Hepatocyte (in vitro differentiated cells): ENCODE measurements at regions not wholly inside any gene's neighbourhood (a gene's known extent, or its start where the extent isn't known, plus 50 kb on each side); places are given as distances from the start of the nearest gene placed in this dataset.

Experiments used
- EZH2phosphoT487 ChIP-seq: fragments of 200-600 bp; sonication (generic); IDR thresholded peaks from one replicate; pipeline ENCODE4 v1.6.1; 2018; ENCODE audit warnings: antibody characterized with exemption, mild to moderate bottlenecking, low read depth, moderate library complexity; ENCODE audit not compliant: unreplicated experiment, severe bottlenecking
- TF ChIP-seq, protein P1 (sequence below): fragments of 200-600 bp; sonication (generic); IDR thresholded peaks from 2 replicates; pipeline ENCODE4 v1.5.1; 2016; ENCODE audit warnings: antibody characterized with exemption, mild to moderate bottlenecking; ENCODE audit not compliant: poor library complexity

DNA sequence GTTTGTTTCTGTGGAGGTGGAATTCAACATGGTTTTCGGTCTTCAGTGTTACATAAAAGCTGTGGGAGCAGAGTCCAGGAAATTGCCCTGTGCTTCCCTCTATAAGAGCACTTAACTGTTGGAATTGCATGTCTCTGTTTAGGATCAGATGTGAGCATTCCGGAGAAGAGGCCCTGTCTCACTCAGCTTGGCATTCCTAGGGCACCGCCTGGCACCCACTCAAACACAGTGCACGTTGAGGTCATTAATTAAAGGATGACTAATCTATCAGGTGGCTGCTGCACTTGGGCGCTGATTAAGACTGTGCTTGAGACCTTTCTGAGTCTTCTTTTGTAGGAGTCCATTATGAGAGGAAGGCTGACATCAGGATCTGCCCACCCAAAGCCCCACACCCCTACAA, 82.8 kb upstream of the VIPR2 start:
- TF ChIP-seq, protein P1, sequence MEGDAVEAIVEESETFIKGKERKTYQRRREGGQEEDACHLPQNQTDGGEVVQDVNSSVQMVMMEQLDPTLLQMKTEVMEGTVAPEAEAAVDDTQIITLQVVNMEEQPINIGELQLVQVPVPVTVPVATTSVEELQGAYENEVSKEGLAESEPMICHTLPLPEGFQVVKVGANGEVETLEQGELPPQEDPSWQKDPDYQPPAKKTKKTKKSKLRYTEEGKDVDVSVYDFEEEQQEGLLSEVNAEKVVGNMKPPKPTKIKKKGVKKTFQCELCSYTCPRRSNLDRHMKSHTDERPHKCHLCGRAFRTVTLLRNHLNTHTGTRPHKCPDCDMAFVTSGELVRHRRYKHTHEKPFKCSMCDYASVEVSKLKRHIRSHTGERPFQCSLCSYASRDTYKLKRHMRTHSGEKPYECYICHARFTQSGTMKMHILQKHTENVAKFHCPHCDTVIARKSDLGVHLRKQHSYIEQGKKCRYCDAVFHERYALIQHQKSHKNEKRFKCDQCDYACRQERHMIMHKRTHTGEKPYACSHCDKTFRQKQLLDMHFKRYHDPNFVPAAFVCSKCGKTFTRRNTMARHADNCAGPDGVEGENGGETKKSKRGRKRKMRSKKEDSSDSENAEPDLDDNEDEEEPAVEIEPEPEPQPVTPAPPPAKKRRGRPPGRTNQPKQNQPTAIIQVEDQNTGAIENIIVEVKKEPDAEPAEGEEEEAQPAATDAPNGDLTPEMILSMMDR, result no peak
- TF ChIP-seq EZH2phosphoT487, result no peak
